NCI-H2227 (cell line): ENCODE measurements at regions not wholly inside any gene's neighbourhood (a gene's known extent, or its start where the extent isn't known, plus 50 kb on each side); places are given as distances from the start of the nearest gene placed in this dataset.
"Not testable (repeated sequence)": the region's sequence is repeated elsewhere in the genome, so short reads cannot be mapped to it uniquely, and the experiment has no call there.

Experiments used
- DNase-seq: peaks from one replicate; lab custom pipeline; 2025; ENCODE audit not compliant: unreplicated experiment; lab: John Stamatoyannopoulos, UW

GRCh38 chr17:77288115-77288619, 147.4 kb downstream of the SEC14L1 start:
- DNase-seq: no peak

DNA sequence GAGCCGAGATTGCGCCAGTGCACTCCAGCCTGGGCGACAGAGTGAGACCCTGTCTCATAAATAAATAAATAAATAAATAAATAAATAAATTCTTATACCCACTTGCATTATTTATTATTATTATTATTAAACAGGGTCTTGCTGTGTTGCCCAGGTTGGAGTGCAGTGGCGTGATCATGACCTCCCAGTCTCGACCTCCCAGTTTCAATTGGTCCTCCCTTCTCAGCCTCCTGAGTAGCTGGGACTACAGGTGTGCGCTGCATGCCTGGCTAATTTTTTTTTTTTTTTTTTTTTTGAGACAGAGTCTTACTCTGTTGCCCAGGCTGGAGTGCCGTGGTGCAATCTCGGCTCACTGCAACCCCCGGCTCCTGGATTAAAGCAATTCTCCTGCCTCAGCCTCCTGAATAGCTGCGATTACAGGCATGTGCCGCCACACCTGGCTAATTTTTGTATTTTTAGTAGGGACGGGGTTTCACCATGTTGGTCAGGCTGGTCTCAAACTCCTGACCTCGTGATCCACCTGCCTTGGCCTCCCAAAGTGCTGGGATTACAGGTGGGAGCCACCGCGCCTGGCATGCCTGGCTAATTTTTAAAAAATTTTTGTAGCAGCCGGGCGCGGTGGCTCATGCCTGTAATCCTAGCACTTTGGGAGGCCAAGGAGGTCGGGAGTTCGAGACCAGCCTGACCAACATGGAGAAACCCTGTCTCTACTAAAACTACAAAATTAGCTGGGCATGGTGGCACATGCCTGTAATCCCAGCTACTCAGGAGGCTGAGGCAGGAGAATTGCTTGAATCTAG, 150.2 kb downstream of the SEC14L1 start:
- DNase-seq: not testable (repeated sequence)

DNA sequence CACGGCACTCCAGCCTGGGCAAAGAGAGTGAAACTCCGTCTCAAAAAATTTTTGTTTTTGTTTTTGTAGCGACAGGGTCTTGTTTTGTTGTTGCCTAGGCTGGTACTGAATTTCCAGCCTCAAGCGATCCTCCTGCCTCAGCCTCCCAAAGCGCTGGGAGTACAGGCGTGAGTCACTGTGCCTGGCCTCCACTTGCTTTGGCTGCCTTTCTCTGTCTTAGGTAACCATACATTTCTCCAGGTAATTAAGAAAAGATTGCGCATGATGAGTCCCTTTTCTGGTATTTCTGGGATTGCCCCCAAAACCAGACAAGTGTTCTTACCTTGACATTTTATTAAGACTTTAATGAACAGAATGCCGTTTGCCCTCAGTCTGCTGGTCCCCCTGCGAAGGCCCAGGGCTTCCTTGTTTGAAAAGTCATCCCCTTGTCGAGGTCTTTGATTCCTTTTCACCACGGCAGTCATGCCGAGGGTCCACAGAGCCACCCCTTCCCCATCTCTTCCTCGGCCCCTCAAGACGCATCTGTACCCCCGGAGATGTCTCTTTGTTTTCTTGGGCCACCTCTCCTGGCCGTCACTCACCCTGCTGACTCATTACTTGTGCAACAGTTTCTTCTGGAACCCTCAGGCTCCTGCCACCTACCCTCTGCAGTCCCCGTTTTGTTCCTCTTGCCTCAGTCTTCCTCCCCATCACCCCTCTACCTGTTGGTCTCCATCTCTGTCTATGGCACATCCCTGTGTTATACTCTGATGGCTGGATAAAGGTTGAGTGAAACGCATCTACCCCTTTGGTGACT, 151.0 kb downstream of the SEC14L1 start:
- DNase-seq: no peak

GRCh38 chr17:77294761-77295160, 154.0 kb downstream of the SEC14L1 start:
- DNase-seq: no peak

GRCh38 chr17:77295241-77295853, 154.6 kb downstream of the SEC14L1 start:
- no peak for DNase-seq

DNA sequence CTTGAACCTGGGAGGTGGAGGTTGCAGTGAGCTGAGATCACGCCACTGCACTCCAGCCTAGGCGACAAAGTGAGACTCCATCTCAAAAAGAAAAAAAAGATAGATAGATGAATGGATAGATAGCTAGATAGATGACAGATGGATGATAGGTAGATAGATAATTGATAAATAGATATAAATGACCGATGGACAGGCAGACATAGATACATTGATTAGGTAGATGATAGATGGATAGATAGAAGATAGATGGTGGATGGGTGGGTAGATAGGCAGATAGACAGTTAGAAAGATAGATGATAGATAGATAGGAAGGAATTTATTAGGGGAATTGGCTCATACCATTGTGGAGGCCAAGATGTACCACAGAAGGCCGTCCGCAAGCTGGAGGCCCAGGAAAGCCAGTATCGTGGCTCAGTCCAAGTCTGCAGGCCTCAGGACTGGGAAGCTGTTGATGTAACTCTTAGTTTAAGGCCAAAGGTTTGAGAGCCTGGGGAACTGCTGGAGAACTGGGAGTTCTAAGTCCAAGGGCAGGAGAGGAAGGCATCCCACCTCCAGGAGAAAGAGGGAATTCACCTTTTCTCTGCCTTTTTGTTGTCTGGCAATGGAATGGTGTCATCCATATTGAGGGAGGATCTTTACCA, 156.1 kb downstream of the SEC14L1 start:
- no peak for DNase-seq

DNA sequence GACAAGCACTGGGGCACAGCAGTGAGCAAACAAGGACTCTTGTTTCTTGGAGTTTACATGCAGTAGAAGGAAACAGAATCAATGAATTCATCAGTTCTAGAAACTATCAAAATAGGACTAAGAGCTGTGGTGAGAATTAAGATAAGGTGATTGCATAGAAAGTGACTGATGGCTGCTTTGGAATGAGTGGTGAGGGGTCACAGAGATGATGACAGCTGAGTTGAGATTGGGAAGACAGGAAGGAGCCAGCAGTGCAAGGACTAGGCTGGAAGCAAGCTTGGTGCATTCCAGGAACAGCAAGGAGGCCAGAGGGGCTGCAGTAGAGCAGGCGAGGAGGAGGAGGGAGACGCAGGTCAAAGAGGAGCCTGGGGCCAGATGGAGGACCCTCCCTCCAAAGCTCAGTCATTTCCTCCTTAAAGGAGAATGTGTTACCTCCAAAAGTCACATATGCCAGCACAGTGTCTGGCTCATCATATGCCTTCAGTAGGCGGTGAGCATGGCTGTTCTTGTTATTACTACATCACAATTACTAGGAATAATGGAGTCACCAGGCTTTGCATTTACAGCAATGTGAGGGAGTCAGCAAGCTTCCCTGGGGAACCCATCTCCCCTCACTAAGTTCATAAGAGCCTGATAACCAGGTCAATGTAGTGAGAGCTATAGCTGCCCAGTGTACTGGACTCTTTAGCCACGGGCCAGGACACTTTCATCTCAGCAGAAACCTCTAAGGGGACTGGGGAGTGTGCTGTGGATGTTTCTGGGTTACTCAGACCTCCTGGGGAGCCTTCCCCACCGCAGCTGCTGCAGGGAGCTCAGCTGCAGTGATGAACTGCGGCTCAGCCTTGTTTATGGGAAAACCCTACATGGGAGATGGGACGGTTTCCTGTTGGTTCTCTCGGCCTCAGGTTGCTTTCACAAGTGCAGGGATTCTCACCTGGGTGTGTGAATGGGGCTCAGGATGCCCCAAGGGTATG, 157.2 kb downstream of the SEC14L1 start:
- DNase-seq: no peak

DNA sequence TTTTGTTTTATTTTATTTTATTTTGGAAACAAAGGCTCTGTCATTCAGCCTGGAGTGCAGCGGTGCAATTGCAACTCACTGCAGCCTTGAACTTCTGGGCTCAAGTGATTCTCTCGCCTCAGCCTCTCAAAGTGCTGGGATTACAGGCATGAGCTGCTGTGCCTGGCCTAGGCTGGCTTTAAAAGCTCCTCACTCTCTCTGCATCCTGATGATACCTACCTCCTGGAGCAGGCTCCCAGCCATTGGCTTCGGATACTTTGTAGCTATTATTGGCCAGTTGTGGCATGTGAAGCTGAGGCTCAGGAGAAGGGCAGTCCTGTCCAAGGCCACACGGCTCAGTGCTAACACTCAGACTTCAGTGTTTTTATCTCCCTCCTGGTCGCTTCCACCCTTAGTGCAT, 158.0 kb downstream of the SEC14L1 start:
- no peak for DNase-seq

GRCh38 chr17:77299256-77300015, 158.7 kb downstream of the SEC14L1 start:
- DNase-seq: no peak

DNA sequence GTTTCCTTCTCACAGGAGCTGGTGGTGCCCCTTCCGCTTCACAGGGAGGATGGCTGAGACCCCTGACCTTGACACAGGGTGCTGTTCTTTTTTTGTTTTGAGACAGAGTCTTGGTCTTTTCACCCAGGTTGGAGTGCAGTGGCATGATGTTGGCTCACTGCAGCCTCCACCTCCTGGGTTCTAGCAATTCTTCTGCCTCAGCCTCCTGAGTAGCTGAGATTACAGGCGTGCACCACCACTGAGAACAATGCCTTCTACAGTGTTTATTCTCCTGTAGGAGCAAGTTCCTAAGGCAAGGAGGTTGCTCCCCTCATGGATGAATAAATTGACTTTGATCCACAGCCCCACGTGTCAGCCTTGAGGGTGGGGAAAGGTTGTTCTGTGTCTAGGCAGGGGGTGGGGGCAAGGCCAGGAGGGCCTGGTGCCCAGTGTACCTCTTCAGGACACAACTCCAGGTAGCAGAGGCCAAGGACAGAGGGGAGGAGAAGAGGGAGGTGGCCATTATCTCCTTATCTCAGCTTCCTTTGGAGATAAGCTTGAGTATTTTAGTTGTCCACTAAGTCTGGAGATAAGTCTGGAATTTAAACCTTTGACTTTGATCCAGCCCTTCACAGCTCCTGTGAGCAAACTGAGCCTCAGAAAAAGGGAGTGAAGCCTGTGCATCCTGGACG, 159.4 kb downstream of the SEC14L1 start:
- no peak for DNase-seq

- no peak for DNase-seq
These were observed 161.0 kb downstream of the SEC14L1 start for GRCh38 chr17:77301694-77302266.

GRCh38 chr17:77302682-77303081, 161.9 kb downstream of the SEC14L1 start:
- DNase-seq: no peak

DNA sequence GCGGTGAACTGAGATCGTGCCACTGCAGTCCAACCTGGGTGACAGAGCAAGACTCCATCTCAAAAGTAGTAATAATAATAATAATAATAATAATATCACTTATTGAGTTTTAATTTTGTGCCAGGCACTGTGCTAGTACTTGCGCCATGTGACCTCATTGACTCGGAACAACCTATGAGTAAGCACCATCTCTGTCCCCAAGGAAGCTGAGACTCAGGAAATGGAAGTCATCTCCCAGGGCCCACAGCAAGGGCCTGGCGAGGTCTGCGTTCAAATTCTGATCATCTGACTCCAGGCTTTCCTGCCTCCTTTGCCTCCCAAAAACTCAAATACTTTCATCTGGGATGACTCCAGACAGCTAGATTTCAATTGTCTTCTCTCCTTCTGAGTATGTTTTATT, 162.9 kb downstream of the SEC14L1 start:
- DNase-seq: no peak

DNA sequence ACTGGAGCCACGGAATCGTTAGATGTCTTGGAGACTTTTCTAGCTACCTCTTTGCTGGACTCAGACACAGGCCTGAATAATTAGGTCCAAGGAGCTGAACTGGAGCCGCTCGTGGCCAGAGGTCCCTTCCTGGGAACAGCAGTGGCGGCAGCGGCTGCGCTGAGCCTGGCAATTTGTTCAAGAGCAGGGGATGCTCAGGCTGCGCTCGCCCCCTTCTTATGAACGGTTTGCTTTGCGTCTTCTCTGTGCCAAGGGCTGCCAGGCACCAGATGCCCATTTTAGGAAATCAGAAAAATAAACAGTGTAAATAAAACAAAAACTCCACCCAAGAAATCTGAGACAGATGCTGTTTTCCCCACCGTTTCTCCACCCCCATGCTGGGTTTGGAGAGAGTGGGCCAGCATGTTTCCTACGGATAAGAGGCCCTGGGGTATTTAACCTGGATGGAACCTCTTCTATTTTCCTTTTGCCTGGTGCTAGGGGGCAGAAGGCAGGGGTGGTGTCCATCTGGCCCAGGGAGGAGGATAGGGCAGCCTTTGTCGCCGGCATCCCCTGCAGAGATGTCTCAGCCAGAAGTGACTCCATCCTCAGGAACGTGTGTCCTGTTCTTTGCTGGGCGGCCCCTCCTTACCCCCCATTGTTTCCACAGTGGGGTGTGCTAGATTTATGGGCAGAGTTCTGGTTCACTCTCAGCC, 163.4 kb downstream of the SEC14L1 start:
- peak; percentile 21 for DNase-seq

DNA sequence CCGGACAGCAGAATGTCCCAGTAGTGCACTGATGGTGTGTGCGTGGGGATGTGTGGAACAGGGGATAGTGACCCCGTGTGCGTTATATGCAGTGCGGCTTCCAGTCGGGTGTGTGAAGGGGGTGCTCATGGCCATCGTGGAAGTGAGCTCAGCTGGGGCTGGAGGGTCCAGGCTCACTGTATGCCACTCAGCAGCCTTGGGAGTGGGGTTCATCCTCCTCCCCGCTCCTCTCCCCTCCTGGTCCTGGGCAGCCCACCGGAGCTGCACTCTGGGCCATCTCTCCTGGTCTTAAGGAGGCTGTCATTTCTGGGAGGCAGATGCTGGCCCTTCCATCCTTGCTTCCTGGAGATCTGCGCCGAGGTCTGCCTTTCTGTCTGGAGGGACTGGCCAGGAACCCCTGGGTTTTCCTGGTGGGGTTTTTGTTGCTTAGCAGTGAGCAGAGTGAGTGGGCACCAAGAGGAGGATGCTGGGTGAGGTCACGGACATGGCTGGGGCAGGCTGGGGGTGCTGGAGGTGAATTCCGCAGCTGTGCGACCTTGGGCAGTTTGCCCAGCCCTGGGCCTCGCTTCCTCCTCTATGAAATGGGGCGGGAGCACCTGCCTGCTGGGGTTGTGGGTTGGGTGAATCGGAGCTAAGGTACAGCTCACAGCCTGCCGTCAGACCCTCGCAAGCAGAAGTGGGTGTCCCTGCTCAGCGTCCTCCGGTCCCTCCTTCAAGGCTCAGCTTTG, 164.1 kb downstream of the SEC14L1 start:
- DNase-seq: no peak

DNA sequence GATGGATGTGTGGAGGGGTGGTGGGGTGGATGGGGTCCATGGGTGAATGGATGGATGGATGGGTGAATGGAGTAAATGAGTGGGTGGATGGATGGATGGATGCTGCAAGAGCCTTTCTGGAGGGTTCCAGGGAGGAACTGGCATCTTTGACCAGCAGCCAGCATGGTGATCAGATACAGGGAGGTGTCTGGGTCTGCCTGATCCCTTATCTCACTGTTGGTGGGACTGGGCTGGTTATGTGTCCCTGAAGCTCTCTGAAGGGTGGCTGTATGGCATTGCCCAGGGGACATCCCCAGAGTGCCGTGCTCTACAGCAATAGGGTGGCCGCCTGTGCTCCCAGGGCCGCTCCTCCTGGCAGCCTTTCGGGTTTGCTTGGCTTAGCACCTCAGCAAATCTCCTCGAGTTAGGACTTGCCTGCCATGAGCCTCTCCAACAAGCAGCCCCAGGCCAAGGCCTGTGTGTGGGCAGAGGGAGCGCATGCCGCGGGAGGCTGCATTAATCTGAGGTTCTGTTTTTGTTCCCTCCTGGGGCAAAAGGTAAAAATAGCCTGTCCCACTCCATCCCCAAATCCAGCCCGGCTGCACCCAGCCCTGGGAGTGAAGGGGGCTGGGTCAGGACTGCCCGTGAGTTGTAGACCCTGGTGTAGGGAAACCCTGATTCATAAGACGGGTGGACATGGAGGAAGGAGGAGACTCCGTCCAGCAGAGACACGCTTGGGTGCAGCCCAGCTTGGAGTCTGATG, 165.4 kb downstream of the SEC14L1 start:
- no peak for DNase-seq
